GM23248 (cell line): ENCODE measurements at regions not wholly inside any gene's neighbourhood (a gene's known extent, or its start where the extent isn't known, plus 50 kb on each side); places are given as distances from the start of the nearest gene placed in this dataset.
A peak's percentile ranks its signal among the peaks of the same experiment; 100 is the strongest.

Source experiments
- DNase-seq: peaks from one replicate; pipeline ENCODE4 v3.0.0-alpha.2; 2015
- H2AFZ ChIP-seq: fragments of 200-600 bp; sonication (generic); 2 replicates; pipeline ENCODE4 v1.6.1; 2016; ENCODE audit warnings: antibody characterized with exemption
- H3F3A ChIP-seq: fragments of 200-600 bp; sonication (generic); 2 replicates; pipeline ENCODE4 v1.6.1; 2016; ENCODE audit warnings: mild to moderate bottlenecking, antibody characterized with exemption, mixed run types; ENCODE audit not compliant: insufficient read depth
- H3K27ac ChIP-seq: fragments of 200-600 bp; sonication (generic); 2 replicates; pipeline ENCODE4 v1.5.1; 2016; ENCODE audit warnings: mild to moderate bottlenecking
- H3K27me3 ChIP-seq: fragments of 200-600 bp; sonication (generic); replicated peaks from 2 replicates; pipeline ENCODE4 v1.6.1; 2016; ENCODE audit warnings: mild to moderate bottlenecking; ENCODE audit not compliant: insufficient read depth
- H3K36me3 ChIP-seq: fragments of 200-600 bp; sonication (generic); 2 replicates; pipeline ENCODE4 v1.6.1; 2016; ENCODE audit warnings: low read depth, mild to moderate bottlenecking
- H3K4me1 ChIP-seq: fragments of 200-600 bp; sonication (generic); 2 replicates; pipeline ENCODE4 v1.6.1; 2016; ENCODE audit warnings: mild to moderate bottlenecking; ENCODE audit not compliant: insufficient read depth
- H3K4me2 ChIP-seq: fragments of 200-600 bp; sonication (generic); one replicate; pipeline ENCODE4 v1.6.1; 2016; ENCODE audit warnings: mild to moderate bottlenecking; ENCODE audit not compliant: unreplicated experiment
- H3K4me3 ChIP-seq: fragments of 200-600 bp; sonication (generic); 2 replicates; pipeline ENCODE4 v1.5.1; 2016; ENCODE audit warnings: mild to moderate bottlenecking
- H3K79me2 ChIP-seq: fragments of 200-600 bp; sonication (generic); 2 replicates; pipeline ENCODE4 v1.6.1; 2016; ENCODE audit warnings: mild to moderate bottlenecking; ENCODE audit not compliant: insufficient read depth
- H3K9ac ChIP-seq: fragments of 200-600 bp; sonication (generic); 2 replicates; pipeline ENCODE4 v1.6.1; 2016; ENCODE audit warnings: mild to moderate bottlenecking
- H3K9me2 ChIP-seq: fragments of 200-600 bp; sonication (generic); 2 replicates; pipeline ENCODE4 v1.6.1; 2016; ENCODE audit warnings: mixed run types, mild to moderate bottlenecking, moderate library complexity; ENCODE audit not compliant: insufficient read depth
- H3K9me3 ChIP-seq: fragments of 200-600 bp; sonication (generic); one replicate; pipeline ENCODE4 v1.6.1; 2017; ENCODE audit warnings: low read depth
- H4K20me1 ChIP-seq: fragments of 200-600 bp; sonication (generic); 2 replicates; pipeline ENCODE4 v1.6.0; 2016; ENCODE audit not compliant: insufficient read depth
- EZH2 ChIP-seq: fragments of 200-600 bp; sonication (generic); IDR thresholded peaks from 2 replicates; pipeline ENCODE4 v1.6.1; 2018; ENCODE audit warnings: antibody characterized with exemption, mild to moderate bottlenecking; ENCODE audit not compliant: insufficient read depth, poor library complexity, severe bottlenecking
- EZH2phosphoT487 ChIP-seq: fragments of 200-600 bp; sonication (generic); IDR thresholded peaks from 2 replicates; pipeline ENCODE4 v1.6.1; 2018; ENCODE audit warnings: antibody characterized with exemption, moderate library complexity, mild to moderate bottlenecking, low read depth; ENCODE audit not compliant: insufficient read depth
- WGBS, 2 experiments: methylation state at CpG; one replicate each; pipeline ENCODE4 v1.1.6; 2015 to 2017; ENCODE audit warnings: low lambda C conversion rate in 2 of 2, low coverage in 1 of 2; ENCODE audit errors: missing lambda C conversion rate in 2 of 2; 5-methylcytosine and 5-hydroxymethylcytosine counted together
- in situ Hi-C: fragments of 300-500 bp; cut with MboI; formaldehyde crosslinking; loops from 2 replicates; pipeline ENCODE4 v1.15.0; 2020

DNA sequence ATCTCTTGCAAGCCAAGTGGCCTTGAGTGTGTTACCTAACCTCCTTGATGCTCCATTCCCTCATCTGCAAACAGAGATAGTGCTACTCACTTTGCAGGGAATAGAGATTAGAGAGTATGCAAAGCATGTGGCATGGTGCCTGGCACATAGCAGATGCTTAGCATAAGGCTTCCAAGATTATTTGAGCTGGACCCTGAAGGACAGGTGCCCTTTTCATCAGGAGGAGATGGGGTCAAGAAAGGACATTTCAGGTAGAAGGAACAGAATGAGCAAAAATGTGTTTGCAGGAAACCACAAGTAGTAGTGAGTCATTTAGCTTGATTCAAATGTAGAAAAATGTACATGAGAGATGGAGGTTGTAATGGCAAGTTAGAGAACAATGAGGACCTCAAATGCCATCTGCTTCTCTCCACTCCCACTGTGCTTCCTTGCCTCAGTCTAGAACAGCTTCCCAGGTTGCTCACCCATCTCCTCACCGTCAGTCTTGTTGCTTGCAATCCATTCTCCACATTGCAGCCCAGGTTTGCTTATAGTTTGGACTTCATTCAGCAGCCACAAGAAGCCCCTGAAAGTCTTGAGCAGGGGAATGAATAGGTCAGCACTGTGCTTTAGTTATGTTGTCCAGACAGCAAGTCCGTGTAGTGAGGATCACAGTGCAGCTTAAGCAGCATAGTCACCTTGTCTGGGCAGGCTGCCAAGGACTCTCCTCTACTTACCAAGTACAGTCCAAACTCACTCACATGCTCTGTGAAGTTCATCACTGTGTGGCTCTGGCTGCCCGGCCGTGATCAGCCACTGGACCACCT is 536.3 kb upstream of the CCDC196 start:
- Histone ChIP-seq H3K4me3 (no peak overlapping the region), H2AFZ (no peak overlapping the region), H3F3A (no peaks in the 10 kb centered on the region), H4K20me1 (no peaks in the 10 kb centered on the region), H3K4me2 (no peak overlapping the region), H3K36me3 (no peaks in the 10 kb centered on the region), H3K27ac (no peak overlapping the region), H3K4me1 (no peaks in the 10 kb centered on the region), H3K27me3 (no peaks in the 10 kb centered on the region; the same call in 1 of the 2 replicates), H3K9me3 (no peaks in the 10 kb centered on the region), H3K9me2 (no peaks in the 10 kb centered on the region), H3K9ac (no peak overlapping the region), H3K79me2 (no peaks in the 10 kb centered on the region)
- in situ Hi-C loops = loop anchor here (10.0 kb wide), 2 partner anchors 525 to 785 kb away; no protein-coding TSS in a partner anchor
- TF ChIP-seq EZH2phosphoT487 = no peak
- no peak for TF ChIP-seq EZH2
- DNase-seq = peak; percentile 46
- 82 to 83% methylated on average over 4 of the region's 4 CpGs for WGBS, 2 experiments

GRCh38 chr14:65954942-65955341 is 531.2 kb upstream of the CCDC196 start:
- no peaks in the 10 kb centered on the region for H3K36me3 ChIP-seq
- no peaks in the 10 kb centered on the region for H4K20me1 ChIP-seq
- no peaks in the 10 kb centered on the region for H3K9me3 ChIP-seq
- no peaks in the 10 kb centered on the region for H3K4me1 ChIP-seq
- no peaks in the 10 kb centered on the region for H3K9me2 ChIP-seq
- H3K4me2 ChIP-seq = no peak overlapping the region
- H3K9ac ChIP-seq = no peak overlapping the region
- in situ Hi-C loops = loop anchor here (10.0 kb wide), 2 partner anchors 530 to 790 kb away; no protein-coding TSS in a partner anchor
- no peak overlapping the region for H3K4me3 ChIP-seq
- 70 to 79% methylated on average over 2 of the region's 2 CpGs for WGBS, 2 experiments
- no peaks in the 10 kb centered on the region for H3F3A ChIP-seq
- H3K79me2 ChIP-seq = no peaks in the 10 kb centered on the region
- no peak overlapping the region for H3K27ac ChIP-seq
- H3K27me3 ChIP-seq = no peaks in the 10 kb centered on the region; the same call in 1 of the 2 replicates
- no peak for DNase-seq
- no peak overlapping the region for H2AFZ ChIP-seq
- TF ChIP-seq EZH2 (no peak), EZH2phosphoT487 (no peak)

- in situ Hi-C loops = loop anchor here (10.0 kb wide), 2 partner anchors 533 to 793 kb away; no protein-coding TSS in a partner anchor
- Histone ChIP-seq H3K9me3 (no peaks in the 10 kb centered on the region), H3K79me2 (no peaks in the 10 kb centered on the region), H2AFZ (no peak overlapping the region), H3K4me3 (no peak overlapping the region), H4K20me1 (no peaks in the 10 kb centered on the region), H3K36me3 (no peaks in the 10 kb centered on the region), H3K27me3 (no peaks in the 10 kb centered on the region), H3K9me2 (no peaks in the 10 kb centered on the region), H3K27ac (no peak overlapping the region), H3F3A (no peaks in the 10 kb centered on the region), H3K9ac (no peak overlapping the region), H3K4me2 (no peak overlapping the region), H3K4me1 (no peaks in the 10 kb centered on the region)
- DNase-seq = no peak
- TF ChIP-seq EZH2phosphoT487 = no peak
- no peak for TF ChIP-seq EZH2
- WGBS, 2 experiments = 90 to 91% methylated on average over 8 of the region's 8 CpGs
Observed at GRCh38 chr14:65957631-65958205, 528.5 kb upstream of the CCDC196 start.

- no peak for TF ChIP-seq EZH2phosphoT487
- TF ChIP-seq EZH2 = no peak
- in situ Hi-C loops = loop anchor here (10.0 kb wide), 2 partner anchors 534 to 794 kb away; no protein-coding TSS in a partner anchor
- H3K9ac ChIP-seq = no peak overlapping the region
- peak; percentile 54 for DNase-seq
- H3K79me2 ChIP-seq = no peaks in the 10 kb centered on the region
- 50 to 55% methylated on average over 13 of the region's 13 CpGs for WGBS, 2 experiments
- no peaks in the 10 kb centered on the region for H3K9me2 ChIP-seq
- no peak overlapping the region for H3K27ac ChIP-seq
- H3K27me3 ChIP-seq = peaks cover 8% of the 10 kb centered on the region
- no peak overlapping the region for H3K4me2 ChIP-seq
- no peaks in the 10 kb centered on the region for H3K4me1 ChIP-seq
- no peaks in the 10 kb centered on the region for H3K9me3 ChIP-seq
- H2AFZ ChIP-seq = no peak overlapping the region
- H3F3A ChIP-seq = no peaks in the 10 kb centered on the region
- no peak overlapping the region for H3K4me3 ChIP-seq
- no peaks in the 10 kb centered on the region for H4K20me1 ChIP-seq
- no peaks in the 10 kb centered on the region for H3K36me3 ChIP-seq
Observed at GRCh38 chr14:65958664-65959562, 527.3 kb upstream of the CCDC196 start.
